Activated naive CD8-positive, alpha-beta T cell treated with anti-CD3 and anti-CD28 coated beads, Interleukin-2, amount 50 U/mL, for 24 hours (primary cell): ENCODE measurements at regions not wholly inside any gene's neighbourhood (a gene's known extent, or its start where the extent isn't known, plus 50 kb on each side); places are given as distances from the start of the nearest gene placed in this dataset.
"Not testable (repeated sequence)": the region's sequence is repeated elsewhere in the genome, so short reads cannot be mapped to it uniquely, and the experiment has no call there.

Source experiments
- ATAC-seq: fragments of 150-1000 bp; cut with Tn5 transposase; one replicate; pipeline ENCODE4 v1.10.0; 2021
- DNase-seq: peaks from one replicate; pipeline ENCODE4 v3.0.0; 2021
- H3K27ac Mint-ChIP-seq: one replicate; pipeline ENCODE4 v1.8.0; 2021; ENCODE audit warnings: mild to moderate bottlenecking, mixed read lengths
- H3K27me3 Mint-ChIP-seq: one replicate; pipeline ENCODE4 v1.8.0; 2021; ENCODE audit warnings: mixed read lengths
- H3K36me3 Mint-ChIP-seq: one replicate; pipeline ENCODE4 v1.8.0; 2021; ENCODE audit warnings: low read depth, mixed read lengths
- H3K4me1 Mint-ChIP-seq: one replicate; pipeline ENCODE4 v1.8.0; 2021; ENCODE audit warnings: mixed read lengths
- H3K4me3 Mint-ChIP-seq: one replicate; pipeline ENCODE4 v1.8.0; 2021; ENCODE audit warnings: mild to moderate bottlenecking, moderate library complexity, mixed read lengths
- H3K9me3 Mint-ChIP-seq: one replicate; pipeline ENCODE4 v1.8.0; 2021; ENCODE audit warnings: mixed read lengths

DNA sequence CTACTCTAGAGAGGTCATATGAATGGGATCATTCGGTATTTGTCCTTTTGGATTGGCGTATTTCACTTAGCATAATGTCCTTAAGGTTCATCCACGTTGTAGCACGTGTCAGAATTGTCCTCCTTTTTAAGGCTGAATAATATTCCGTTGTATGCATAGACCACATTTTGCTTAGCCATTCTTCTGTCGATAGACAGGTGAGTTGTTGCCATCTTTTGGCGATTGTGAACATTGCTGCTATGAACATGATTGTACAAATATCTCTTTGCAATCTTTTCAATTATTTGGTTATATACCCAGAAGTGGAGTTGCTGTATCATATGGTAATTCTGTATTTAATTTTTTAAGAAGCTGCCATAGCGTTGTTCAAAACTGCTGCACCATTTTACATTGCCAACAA is 52.4 kb upstream of the GOLGA8J start:
- Mint-ChIP-seq H3K9me3 (peaks cover 8% of the 10 kb centered on the region), H3K4me3 (no peak overlapping the region), H3K36me3 (no peaks in the 10 kb centered on the region), H3K27me3 (peaks cover 4% of the 10 kb centered on the region), H3K4me1 (no peaks in the 10 kb centered on the region), H3K27ac (no peak overlapping the region)
- no peak for DNase-seq
- no peak for ATAC-seq

GRCh38 chr15:30023798-30024295 is 58.9 kb upstream of the GOLGA8J start:
- H3K36me3 Mint-ChIP-seq, result no peaks in the 10 kb centered on the region
- no peak overlapping the region for H3K4me3 Mint-ChIP-seq
- no peak for ATAC-seq
- H3K4me1 Mint-ChIP-seq, result no peaks in the 10 kb centered on the region
- peaks cover 19% of the 10 kb centered on the region for H3K27me3 Mint-ChIP-seq
- no peak for DNase-seq
- H3K9me3 Mint-ChIP-seq, result no peaks in the 10 kb centered on the region
- H3K27ac Mint-ChIP-seq, result no peak overlapping the region

DNA sequence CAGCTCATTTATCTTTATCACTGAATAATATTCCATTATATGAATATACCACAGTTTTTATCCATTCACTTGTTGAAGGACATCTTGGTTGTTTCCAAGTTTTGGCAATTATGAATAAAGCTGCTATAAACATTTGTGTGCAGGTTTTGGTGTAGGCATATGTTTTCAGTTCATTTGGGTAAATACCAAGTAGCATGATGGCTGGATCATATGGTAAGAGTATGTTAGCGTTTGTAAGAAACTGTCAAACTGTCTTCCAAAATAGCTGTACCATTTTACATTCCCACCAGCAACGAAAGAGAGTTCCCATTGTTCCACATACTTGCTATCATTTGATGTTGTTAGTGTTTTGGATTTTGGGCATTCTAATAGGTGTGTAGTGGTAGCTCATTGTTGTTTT is 72.0 kb upstream of the GOLGA8J start:
- Mint-ChIP-seq H3K9me3 (no peaks in the 10 kb centered on the region), H3K27ac (no peak overlapping the region), H3K4me1 (no peaks in the 10 kb centered on the region), H3K36me3 (no peaks in the 10 kb centered on the region), H3K27me3 (peaks cover 4% of the 10 kb centered on the region), H3K4me3 (no peak overlapping the region)
- ATAC-seq, result no peak
- DNase-seq, result no peak

GRCh38 chr15:30008156-30008555 is 74.6 kb upstream of the GOLGA8J start:
- ATAC-seq, result no peak
- Mint-ChIP-seq H3K27me3 (peaks cover 2% of the 10 kb centered on the region), H3K4me3 (no peak overlapping the region), H3K4me1 (no peaks in the 10 kb centered on the region), H3K27ac (no peak overlapping the region), H3K36me3 (no peaks in the 10 kb centered on the region), H3K9me3 (no peaks in the 10 kb centered on the region)
- no peak for DNase-seq

- DNase-seq (no peak), ATAC-seq (no peak)
- no peaks in the 10 kb centered on the region for H3K9me3 Mint-ChIP-seq
- H3K27me3 Mint-ChIP-seq, result peaks cover 2% of the 10 kb centered on the region
- H3K27ac Mint-ChIP-seq, result no peak overlapping the region
- H3K36me3 Mint-ChIP-seq, result no peaks in the 10 kb centered on the region
- no peak overlapping the region for H3K4me3 Mint-ChIP-seq
- H3K4me1 Mint-ChIP-seq, result no peaks in the 10 kb centered on the region
These were observed 81.2 kb upstream of the GOLGA8J start for GRCh38 chr15:30001602-30002001.

GRCh38 chr15:29998033-29998432 is 84.7 kb upstream of the GOLGA8J start:
- Mint-ChIP-seq H3K27ac (no peak overlapping the region), H3K4me3 (no peak overlapping the region), H3K36me3 (no peaks in the 10 kb centered on the region), H3K4me1 (no peaks in the 10 kb centered on the region), H3K27me3 (peaks cover 1% of the 10 kb centered on the region), H3K9me3 (no peaks in the 10 kb centered on the region)
- ATAC-seq (no peak), DNase-seq (no peak)

DNA sequence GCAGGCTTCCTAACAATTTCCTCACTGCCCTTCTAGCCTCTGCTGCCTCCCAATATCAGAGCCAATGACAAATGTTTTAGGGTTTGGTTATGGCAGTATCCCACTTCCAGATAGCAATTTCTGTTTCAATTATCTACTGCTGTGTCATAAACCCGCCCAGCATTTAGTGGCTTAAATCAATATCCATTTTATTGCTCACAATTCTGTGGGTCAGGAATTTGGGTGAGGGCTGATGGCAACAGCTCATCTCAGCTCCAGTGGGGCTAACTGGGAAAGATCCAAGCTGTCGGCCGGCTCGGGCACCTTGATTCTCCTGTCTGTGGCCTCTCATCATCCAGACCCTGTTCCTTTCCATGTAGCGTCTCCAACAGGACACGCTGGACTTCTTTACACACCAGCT is 85.3 kb upstream of the GOLGA8J start:
- H3K4me3 Mint-ChIP-seq, result no peak overlapping the region
- no peak overlapping the region for H3K27ac Mint-ChIP-seq
- peaks cover 1% of the 10 kb centered on the region for H3K27me3 Mint-ChIP-seq
- H3K36me3 Mint-ChIP-seq, result no peaks in the 10 kb centered on the region
- no peak for ATAC-seq
- no peaks in the 10 kb centered on the region for H3K9me3 Mint-ChIP-seq
- H3K4me1 Mint-ChIP-seq, result no peaks in the 10 kb centered on the region
- DNase-seq, result no peak

GRCh38 chr15:29994284-29994683 is 88.5 kb upstream of the GOLGA8J start:
- Mint-ChIP-seq H3K36me3 (no peaks in the 10 kb centered on the region), H3K27ac (no peak overlapping the region), H3K27me3 (peaks cover 4% of the 10 kb centered on the region), H3K4me3 (no peak overlapping the region), H3K4me1 (no peaks in the 10 kb centered on the region), H3K9me3 (no peaks in the 10 kb centered on the region)
- DNase-seq (no peak), ATAC-seq (no peak)

- Mint-ChIP-seq H3K4me3 (no peak overlapping the region), H3K9me3 (no peaks in the 10 kb centered on the region), H3K36me3 (no peaks in the 10 kb centered on the region), H3K4me1 (no peaks in the 10 kb centered on the region), H3K27me3 (peaks cover 7% of the 10 kb centered on the region), H3K27ac (no peak overlapping the region)
- ATAC-seq (no peak), DNase-seq (no peak)
These were observed 91.8 kb upstream of the GOLGA8J start for GRCh38 chr15:29990954-29991353.

DNA sequence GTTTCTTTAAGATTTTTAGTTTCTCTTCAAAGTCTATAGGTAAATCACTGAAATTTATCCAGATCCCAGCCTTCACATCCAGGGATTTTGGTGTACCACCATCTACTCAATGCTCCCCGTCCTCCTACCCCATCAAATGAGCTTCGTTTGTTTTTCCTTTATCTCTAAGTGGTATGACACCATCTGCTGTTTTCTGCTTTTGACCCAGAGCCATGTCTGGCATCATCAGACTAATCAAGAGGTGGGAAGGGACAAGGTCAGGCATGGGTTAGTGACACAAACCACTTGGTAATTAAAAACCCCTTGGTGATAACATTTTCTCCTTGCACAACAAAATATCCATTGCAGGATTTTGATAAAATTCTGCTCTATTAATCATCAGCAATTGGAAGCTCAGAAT is 92.7 kb upstream of the GOLGA8J start:
- peaks cover 10% of the 10 kb centered on the region for H3K27me3 Mint-ChIP-seq
- no peak for ATAC-seq

DNA sequence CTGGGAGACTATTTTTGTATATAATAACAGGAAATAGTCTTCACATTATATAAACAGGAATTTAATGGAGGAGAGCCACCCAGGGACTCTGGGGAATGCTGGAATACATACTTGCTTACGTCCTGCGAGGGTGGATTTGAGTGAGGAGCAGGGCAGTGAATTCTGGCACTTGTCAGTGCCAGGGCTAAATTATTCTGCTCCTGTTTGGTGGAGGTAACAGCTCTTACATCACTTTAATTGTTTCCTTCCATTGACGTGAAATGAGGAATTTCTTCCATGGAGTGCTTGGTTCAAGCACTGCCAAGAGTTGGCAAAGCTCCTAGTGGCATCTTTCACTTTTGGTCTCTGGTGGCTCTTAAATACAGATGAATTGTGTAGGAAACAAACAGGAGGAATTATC is 94.1 kb upstream of the GOLGA8J start:
- no peaks in the 10 kb centered on the region for H3K36me3 Mint-ChIP-seq
- H3K4me3 Mint-ChIP-seq, result no peak overlapping the region
- H3K27me3 Mint-ChIP-seq, result peaks cover 10% of the 10 kb centered on the region
- no peaks in the 10 kb centered on the region for H3K9me3 Mint-ChIP-seq
- ATAC-seq, result no peak
- no peak overlapping the region for H3K27ac Mint-ChIP-seq
- no peak for DNase-seq
- H3K4me1 Mint-ChIP-seq, result no peaks in the 10 kb centered on the region

More for the DNA sequence above, 92.7 kb upstream of the GOLGA8J start:
- H3K9me3 Mint-ChIP-seq, result no peaks in the 10 kb centered on the region
- H3K4me1 Mint-ChIP-seq, result no peaks in the 10 kb centered on the region
- no peaks in the 10 kb centered on the region for H3K36me3 Mint-ChIP-seq
- no peak for DNase-seq
- no peak overlapping the region for H3K4me3 Mint-ChIP-seq
- no peak overlapping the region for H3K27ac Mint-ChIP-seq

DNA sequence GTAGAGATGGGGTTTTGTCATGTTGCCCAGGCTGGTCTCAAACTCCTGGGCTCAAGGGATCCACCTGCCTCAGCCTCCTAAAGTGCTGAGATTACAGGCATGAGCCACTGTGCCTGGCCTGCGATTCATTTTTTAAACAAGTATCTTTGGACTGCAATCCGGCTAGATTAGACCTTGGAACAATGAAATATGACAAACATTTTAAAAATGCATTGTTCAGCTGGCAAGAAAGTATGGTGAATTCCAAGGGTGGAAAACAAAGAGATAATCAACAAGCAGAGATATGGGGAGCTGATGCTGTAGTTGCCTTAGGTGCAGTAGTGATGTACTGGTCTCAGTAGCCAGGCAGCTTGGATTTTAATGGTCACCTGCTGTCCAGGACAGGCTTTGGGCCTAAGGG is 95.8 kb upstream of the GOLGA8J start:
- Mint-ChIP-seq H3K9me3 (no peaks in the 10 kb centered on the region), H3K36me3 (no peaks in the 10 kb centered on the region), H3K27me3 (peaks cover 15% of the 10 kb centered on the region), H3K4me1 (no peaks in the 10 kb centered on the region), H3K4me3 (no peak overlapping the region), H3K27ac (no peak overlapping the region)
- no peak for ATAC-seq
- DNase-seq, result no peak

DNA sequence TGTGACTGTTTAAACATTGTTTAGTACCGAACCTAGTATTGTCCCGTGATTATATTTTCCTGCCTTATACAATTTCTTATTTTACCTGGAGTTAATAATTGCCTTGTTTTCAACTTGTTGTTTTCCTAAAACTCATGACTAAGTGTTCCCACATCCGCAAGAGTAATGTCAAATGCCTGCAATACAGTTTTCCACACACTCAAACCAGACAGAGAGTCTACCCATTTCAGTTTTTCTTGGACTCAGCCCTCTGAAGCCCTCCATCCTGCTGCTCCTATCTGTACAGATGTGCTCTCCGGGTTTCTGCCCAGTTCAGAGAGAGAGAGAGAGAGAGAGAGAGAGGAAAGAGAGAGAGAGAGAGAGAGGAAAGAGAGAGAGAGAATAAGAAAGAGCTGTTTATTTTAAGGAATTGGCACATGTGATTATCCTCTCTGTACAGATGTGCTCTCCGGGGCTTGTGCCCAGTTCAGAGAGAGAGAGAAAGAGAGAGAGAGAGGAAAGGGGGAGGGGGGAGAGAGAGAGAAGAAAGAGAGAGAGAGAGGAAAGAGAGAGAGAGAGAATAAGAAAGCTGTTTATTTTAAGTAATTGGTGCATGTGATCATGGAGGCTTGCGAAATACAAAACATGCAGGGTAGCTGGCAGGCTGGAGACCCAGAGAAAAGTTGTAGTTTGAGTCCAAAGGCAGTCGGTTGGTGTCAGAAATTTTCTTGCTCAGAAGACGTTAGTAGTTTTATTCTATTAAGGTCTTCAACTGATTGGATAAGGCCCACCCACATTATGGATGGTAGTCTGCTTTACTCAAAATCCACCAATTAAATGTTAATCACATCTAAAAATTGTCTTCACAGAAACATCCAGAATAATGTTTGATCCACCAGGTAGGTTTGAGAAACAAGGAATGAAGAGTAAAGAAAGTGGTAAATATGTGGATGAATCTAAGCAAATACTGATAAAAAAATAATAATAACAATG is 104.1 kb upstream of the GOLGA8J start:
- H3K4me1 Mint-ChIP-seq, result no peaks in the 10 kb centered on the region
- DNase-seq (no peak), ATAC-seq (no peak)
- peaks cover 20% of the 10 kb centered on the region for H3K27me3 Mint-ChIP-seq
- H3K36me3 Mint-ChIP-seq, result no peaks in the 10 kb centered on the region
- no peak overlapping the region for H3K27ac Mint-ChIP-seq
- H3K4me3 Mint-ChIP-seq, result no peak overlapping the region
- H3K9me3 Mint-ChIP-seq, result no peaks in the 10 kb centered on the region

DNA sequence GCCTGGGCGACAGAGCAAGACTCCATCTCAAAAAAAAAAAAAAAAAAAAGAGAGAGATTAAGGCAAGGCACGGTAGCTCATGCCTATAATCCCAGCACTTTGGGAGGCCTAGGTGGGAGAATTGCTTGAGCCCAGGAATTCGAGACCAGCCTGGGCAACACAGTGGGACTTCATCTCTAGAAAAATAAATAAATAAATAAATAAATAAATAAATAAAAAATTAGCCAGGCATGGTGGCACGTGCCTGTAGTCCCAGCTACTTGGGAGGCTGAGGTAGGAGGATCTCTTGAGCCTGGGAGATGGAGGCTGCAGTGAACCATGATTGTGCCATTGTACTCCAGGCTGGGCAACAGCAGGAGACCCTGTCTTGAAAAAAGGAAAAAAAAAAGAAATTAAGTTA is 108.7 kb upstream of the GOLGA8J start:
- not testable (repeated sequence) for H3K4me3 Mint-ChIP-seq, H3K9me3 Mint-ChIP-seq, H3K27ac Mint-ChIP-seq, DNase-seq, H3K36me3 Mint-ChIP-seq, H3K4me1 Mint-ChIP-seq, ATAC-seq
- peaks cover 49% of the 10 kb centered on the region for H3K27me3 Mint-ChIP-seq

GRCh38 chr15:29972051-29972450 is 110.7 kb upstream of the GOLGA8J start:
- peaks cover 6% of the 10 kb centered on the region for H3K9me3 Mint-ChIP-seq
- peaks cover 1% of the 10 kb centered on the region for H3K4me1 Mint-ChIP-seq
- ATAC-seq (no peak), DNase-seq (no peak)
- no peak overlapping the region for H3K4me3 Mint-ChIP-seq
- peaks cover 54% of the 10 kb centered on the region for H3K27me3 Mint-ChIP-seq
- no peaks in the 10 kb centered on the region for H3K36me3 Mint-ChIP-seq
- H3K27ac Mint-ChIP-seq, result no peak overlapping the region
